ENCODE measurements at regions not wholly inside any gene's neighbourhood (a gene's known extent, or its start where the extent isn't known, plus 50 kb on each side); places are given as distances from the start of the nearest gene placed in this dataset.

DNA sequence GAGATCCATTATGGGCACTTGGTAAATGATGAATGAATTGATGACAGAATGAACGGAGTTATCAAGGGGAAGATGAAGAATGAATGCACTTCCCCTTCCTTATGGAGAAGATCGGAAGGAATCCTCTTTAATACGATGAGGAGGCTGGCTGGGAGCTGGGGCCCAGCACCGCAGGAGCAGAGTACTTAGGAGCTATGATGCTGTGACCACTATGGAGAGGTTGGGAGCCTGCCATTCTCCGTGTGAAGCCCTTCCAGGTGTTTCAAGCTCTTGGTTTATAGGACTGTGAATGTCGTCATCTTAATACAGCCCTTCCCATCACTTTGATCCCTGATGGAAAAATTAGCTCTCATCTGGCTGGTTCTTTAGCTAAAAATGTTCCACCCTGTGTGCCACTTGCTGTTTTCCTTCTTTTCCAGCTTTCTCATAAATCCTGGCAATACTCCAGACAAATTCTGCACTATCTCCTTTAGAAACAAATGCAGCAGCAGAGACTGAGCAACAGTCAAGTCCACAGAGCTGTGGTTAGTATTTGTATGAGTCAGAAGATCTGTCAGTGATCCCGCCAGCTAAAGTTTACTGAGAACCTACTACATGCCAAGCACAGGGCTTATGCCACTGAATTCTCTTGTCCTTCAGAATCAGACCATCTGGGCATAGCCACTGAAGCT, 263.1 kb upstream of the CRY1 start:
- Histone ChIP-seq H3K4me2 (ENCODE audit: low read length) (no peak overlapping the region), H3K27ac (ENCODE audit: low read depth, low read length, poor library complexity, severe bottlenecking) (no peak overlapping the region), H3K27me3 (ENCODE audit: insufficient read depth, low read length) (no peaks in the 10 kb centered on the region), H3K79me2 (ENCODE audit: insufficient read depth, low read length) (no peaks in the 10 kb centered on the region), H3K9ac (ENCODE audit: low read length) (no peak overlapping the region), H3K9me3 (ENCODE audit: low read length) (no peaks in the 10 kb centered on the region), H3K9me2 (ENCODE audit: low read depth, low read length) (no peaks in the 10 kb centered on the region), H3K4me3 (ENCODE audit: low read depth, low read length, poor library complexity, severe bottlenecking) (no peak overlapping the region), H4K20me1 (ENCODE audit: insufficient read depth, low read length) (no peaks in the 10 kb centered on the region), H3F3A (ENCODE audit: insufficient read depth, low read length) (no peaks in the 10 kb centered on the region), H3K4me1 (ENCODE audit: insufficient read depth, low read length, severe bottlenecking) (no peaks in the 10 kb centered on the region), H3K36me3 (ENCODE audit: insufficient read depth, low read length) (no peaks in the 10 kb centered on the region), H2AFZ (ENCODE audit: low read length) (no peak overlapping the region)
- TF ChIP-seq, protein P1, sequence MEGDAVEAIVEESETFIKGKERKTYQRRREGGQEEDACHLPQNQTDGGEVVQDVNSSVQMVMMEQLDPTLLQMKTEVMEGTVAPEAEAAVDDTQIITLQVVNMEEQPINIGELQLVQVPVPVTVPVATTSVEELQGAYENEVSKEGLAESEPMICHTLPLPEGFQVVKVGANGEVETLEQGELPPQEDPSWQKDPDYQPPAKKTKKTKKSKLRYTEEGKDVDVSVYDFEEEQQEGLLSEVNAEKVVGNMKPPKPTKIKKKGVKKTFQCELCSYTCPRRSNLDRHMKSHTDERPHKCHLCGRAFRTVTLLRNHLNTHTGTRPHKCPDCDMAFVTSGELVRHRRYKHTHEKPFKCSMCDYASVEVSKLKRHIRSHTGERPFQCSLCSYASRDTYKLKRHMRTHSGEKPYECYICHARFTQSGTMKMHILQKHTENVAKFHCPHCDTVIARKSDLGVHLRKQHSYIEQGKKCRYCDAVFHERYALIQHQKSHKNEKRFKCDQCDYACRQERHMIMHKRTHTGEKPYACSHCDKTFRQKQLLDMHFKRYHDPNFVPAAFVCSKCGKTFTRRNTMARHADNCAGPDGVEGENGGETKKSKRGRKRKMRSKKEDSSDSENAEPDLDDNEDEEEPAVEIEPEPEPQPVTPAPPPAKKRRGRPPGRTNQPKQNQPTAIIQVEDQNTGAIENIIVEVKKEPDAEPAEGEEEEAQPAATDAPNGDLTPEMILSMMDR (IDR thresholded peaks at IDR 0.05; ENCODE audit: low read length): no peak
- TF ChIP-seq EZH2 (IDR thresholded peaks at IDR 0.05; ENCODE audit: borderline replicate concordance, low read length): no peak

DNA sequence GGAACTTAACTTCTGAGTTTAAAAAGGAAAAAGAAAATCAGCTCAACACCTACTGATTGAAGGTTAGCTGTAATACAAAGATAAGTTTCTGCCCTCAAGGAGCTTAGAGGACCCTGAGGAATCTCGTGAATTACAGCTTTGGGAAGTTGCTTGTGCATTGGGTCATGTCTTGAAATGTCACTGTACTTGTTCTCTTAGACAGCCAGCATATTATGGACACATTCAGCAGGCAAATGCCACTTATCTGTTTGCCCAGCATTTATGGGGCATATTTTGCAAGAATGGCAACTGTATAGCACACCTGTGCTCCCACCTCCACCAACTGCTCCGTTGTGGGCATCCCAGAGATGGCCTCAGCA, 263.6 kb upstream of the CRY1 start:
- H3K36me3 ChIP-seq (ENCODE audit: insufficient read depth, low read length): no peaks in the 10 kb centered on the region
- no peak overlapping the region for H3K4me2 ChIP-seq (ENCODE audit: low read length)
- TF ChIP-seq, protein P1 (IDR thresholded peaks at IDR 0.05; ENCODE audit: low read length): no peak
- TF ChIP-seq EZH2 (IDR thresholded peaks at IDR 0.05; ENCODE audit: borderline replicate concordance, low read length): no peak
- no peaks in the 10 kb centered on the region for H3K4me1 ChIP-seq (ENCODE audit: insufficient read depth, low read length, severe bottlenecking)
- H3K27ac ChIP-seq (ENCODE audit: low read depth, low read length, poor library complexity, severe bottlenecking): no peak overlapping the region
- H3K4me3 ChIP-seq (ENCODE audit: low read depth, low read length, poor library complexity, severe bottlenecking): no peak overlapping the region
- no peaks in the 10 kb centered on the region for H3F3A ChIP-seq (ENCODE audit: insufficient read depth, low read length)
- H4K20me1 ChIP-seq (ENCODE audit: insufficient read depth, low read length): no peaks in the 10 kb centered on the region
- no peak overlapping the region for H3K9ac ChIP-seq (ENCODE audit: low read length)
- H3K9me3 ChIP-seq (ENCODE audit: low read length): no peaks in the 10 kb centered on the region
- H2AFZ ChIP-seq (ENCODE audit: low read length): no peak overlapping the region
- no peaks in the 10 kb centered on the region for H3K79me2 ChIP-seq (ENCODE audit: insufficient read depth, low read length)
- no peaks in the 10 kb centered on the region for H3K27me3 ChIP-seq (ENCODE audit: insufficient read depth, low read length)
- no peaks in the 10 kb centered on the region for H3K9me2 ChIP-seq (ENCODE audit: low read depth, low read length)

DNA sequence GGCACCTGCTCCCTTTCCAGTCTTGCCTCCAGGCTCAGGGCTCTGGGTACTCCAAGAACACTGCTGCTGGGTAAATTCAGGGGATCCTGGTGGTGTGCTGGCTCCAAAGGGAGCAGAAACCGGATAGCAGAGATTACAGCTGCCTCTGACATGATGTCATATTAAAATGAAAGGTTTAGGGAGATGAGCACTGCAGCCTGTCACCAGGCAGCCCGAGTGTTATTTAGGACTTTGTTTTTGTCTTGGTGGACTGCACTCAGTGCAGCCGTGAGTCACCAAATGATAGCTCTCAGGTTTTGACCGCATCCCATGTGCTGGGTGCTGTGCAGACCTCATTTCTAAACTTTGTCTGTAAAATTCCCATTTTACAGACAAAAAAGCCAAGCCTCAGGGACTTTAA, 266.0 kb upstream of the CRY1 start:
- Histone ChIP-seq H3K27ac (ENCODE audit: low read depth, low read length, poor library complexity, severe bottlenecking) (no peak overlapping the region), H3K9me2 (ENCODE audit: low read depth, low read length) (no peaks in the 10 kb centered on the region), H3K9me3 (ENCODE audit: low read length) (no peaks in the 10 kb centered on the region), H3K9ac (ENCODE audit: low read length) (no peak overlapping the region), H3K4me3 (ENCODE audit: low read depth, low read length, poor library complexity, severe bottlenecking) (no peak overlapping the region), H3K36me3 (ENCODE audit: insufficient read depth, low read length) (no peaks in the 10 kb centered on the region), H3F3A (ENCODE audit: insufficient read depth, low read length) (no peaks in the 10 kb centered on the region), H3K27me3 (ENCODE audit: insufficient read depth, low read length) (no peaks in the 10 kb centered on the region), H2AFZ (ENCODE audit: low read length) (no peak overlapping the region), H3K4me1 (ENCODE audit: insufficient read depth, low read length, severe bottlenecking) (no peaks in the 10 kb centered on the region), H3K79me2 (ENCODE audit: insufficient read depth, low read length) (no peaks in the 10 kb centered on the region), H4K20me1 (ENCODE audit: insufficient read depth, low read length) (no peaks in the 10 kb centered on the region), H3K4me2 (ENCODE audit: low read length) (no peak overlapping the region)
- TF ChIP-seq, protein P1 (IDR thresholded peaks at IDR 0.05; ENCODE audit: low read length): no peak
- no peak for TF ChIP-seq EZH2 (IDR thresholded peaks at IDR 0.05; ENCODE audit: borderline replicate concordance, low read length)

Data from OCI-LY1 (cell line).